HG03432 (cell line): ENCODE measurements at regions not wholly inside any gene's neighbourhood (a gene's known extent, or its start where the extent isn't known, plus 50 kb on each side); places are given as distances from the start of the nearest gene placed in this dataset.

Experiments
- ATAC-seq: cut with Tn5 transposase; IDR thresholded peaks from one replicate; pipeline ENCODE4 v1.9.1; 2021; ENCODE audit warnings: mild to moderate bottlenecking, moderate library complexity; ENCODE audit not compliant: unreplicated experiment

DNA sequence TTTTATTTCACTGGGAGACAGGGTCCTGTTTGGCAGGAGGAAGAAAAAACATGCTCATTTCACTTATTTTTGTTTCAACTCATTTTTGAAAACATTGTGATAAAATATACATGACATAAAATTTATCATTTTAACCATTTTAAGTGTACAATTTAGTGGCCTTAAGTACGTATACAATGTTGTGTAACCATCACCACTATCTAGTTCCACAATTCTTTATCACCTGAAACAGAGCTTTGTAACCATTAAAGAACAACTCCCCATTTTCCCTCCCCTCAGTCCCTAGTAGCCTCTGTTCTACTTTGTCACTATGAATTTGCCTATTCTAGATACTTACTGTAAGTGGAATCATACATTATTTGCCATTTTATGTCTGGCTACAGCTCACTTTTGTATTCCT lies 143.8 kb downstream of the GPAT3 start:
- ATAC-seq, result no peak

DNA sequence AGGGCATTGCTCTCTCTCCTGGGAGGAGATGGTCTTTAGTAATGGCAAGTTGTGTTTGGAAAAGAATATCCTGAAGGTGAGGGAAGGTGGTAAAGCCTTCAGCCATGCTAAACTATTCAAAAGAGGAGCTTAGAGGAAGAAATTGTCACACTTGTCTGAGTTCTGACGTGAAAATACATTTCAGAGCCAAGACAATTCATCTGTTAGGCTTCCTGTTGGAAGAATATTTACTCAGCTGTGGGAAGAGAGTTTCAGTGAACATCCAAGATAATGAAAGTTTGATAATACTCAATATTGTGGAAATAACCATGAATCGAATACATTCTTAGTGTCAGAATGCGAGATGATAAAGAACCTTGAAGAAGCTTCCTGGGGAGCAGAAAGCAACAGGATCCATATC lies 143.3 kb downstream of the GPAT3 start:
- no peak for ATAC-seq

DNA sequence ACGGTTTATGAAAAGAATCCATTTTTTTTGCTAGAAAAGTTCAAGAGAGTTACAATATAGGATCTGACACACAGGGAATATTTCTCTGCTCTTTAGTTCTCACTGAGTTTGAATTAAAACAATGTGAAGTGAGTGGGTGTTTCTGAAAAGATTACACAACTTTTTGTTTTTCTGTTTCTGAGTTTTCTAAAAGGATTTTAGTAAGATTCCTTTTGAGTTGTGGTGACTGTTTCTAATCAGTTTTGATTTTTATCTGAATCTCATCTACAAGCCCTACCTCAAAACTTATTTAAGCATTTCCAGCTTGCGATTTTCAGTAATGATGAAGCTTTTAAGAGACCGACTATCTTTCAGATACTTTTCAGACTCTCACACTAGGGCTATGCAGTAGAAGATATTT lies 141.7 kb downstream of the GPAT3 start:
- ATAC-seq, result no peak

DNA sequence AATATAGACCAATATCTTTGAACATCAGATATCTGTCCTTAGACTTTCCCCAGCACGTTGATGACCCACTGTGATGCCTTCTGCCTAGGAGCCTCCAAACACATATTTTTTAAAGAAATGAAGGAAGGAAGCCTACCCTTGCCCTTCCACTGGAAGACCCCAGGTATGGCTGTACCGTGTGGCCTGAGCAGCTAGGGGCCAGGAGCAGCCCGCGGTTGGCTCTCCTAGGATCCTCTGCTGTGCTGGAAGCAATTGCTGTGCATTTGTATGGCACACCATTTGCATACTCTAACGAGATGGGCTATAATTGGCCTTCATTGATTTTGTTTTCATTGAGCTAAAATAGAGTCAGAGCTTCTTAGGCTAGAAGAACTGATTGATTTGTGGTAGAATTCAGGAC lies 128.8 kb downstream of the GPAT3 start:
- no peak for ATAC-seq

DNA sequence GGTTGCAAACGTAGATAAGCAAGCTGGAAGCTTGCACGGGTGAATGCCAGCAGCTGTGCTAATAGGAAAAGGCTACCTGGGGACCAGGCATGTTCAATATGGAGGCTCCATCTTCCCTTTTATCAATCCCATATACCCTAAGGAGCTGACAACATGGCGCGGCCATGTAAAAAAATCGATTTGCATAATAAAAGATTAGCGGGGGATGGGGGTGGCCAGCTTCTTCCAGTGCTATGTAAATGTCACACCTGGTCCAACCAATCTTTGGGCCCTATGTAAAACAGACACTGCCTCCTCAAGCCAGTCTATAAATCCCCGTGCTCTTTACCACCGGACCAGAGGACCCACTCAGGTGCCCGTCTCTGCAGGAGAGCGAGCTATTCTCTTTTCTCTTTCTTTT lies 128.2 kb downstream of the GPAT3 start:
- no peak for ATAC-seq

DNA sequence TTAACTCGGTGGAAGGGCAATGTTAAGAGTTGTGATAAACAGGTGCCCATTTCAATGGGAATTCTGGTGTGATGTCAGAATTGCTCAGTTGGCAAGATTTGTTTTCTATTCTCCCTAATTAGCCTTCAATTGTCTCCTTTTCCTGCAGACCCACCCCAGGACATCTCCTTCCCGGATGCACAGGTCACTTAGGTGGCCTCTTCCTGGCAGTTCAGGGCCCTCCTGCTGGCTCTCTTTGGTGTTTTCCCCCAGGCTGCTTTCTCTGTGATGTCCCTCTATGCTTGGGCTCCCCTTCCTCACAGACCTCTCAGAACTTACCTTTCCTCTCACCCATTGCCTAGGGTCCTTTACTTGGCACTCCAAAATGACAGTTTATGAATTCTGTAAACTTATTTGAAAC lies 126.3 kb downstream of the GPAT3 start:
- ATAC-seq, result no peak

DNA sequence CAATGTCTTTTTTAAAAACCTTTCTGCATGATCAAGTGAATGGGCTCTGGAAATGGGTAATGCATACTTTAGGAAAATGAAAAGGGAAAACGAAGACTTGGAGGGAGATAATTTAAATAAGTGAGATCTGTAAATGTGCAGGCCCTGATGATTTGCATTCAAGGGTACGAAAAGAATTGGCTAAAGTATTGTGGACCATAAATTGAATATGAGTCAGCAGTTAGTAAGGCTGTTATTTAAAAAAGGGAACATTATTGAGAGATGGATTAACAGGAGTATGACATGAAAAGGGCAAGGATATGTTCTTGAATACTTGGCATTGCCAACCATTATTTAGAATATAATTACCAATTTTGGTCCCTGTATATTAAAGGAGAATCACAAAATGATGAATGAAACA lies 125.5 kb downstream of the GPAT3 start:
- no peak for ATAC-seq

DNA sequence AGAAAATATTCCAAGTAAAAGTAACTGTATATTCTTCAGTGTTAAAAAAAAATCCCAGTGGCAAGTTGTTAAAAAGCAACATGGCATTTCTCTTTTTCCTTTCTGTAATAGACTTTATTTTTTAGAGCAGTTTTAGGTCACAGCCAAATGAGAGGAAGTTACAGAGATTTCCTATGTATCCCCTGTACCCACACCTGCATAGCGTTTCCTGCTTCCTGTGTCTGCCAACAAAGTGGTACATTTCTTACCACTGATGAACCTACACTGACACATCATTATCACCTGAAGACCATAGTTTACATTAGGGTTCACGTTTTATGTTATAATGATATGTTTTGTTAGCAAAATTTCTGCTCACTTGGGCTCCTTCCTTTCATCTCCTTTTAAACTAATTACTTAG lies 124.7 kb downstream of the GPAT3 start:
- ATAC-seq, result no peak

DNA sequence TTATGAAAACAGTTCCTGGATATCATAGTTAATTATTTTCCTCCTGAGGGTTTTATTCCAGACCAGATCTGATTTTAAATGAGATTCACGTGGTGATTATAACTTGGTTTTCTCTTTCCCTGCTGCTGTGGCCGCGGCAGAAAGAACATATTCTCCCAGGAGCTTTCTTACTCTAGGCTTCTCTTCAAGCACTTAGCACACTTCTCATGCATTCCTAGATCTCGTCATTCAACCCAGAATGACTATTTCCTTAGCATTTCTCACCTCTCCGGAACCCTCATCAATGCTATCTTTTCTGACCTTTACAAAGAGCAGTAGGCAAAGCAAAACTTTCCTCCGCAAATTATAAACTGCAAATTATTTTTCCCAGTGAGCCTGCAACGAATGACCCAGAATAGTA lies 122.9 kb downstream of the GPAT3 start:
- no peak for ATAC-seq

DNA sequence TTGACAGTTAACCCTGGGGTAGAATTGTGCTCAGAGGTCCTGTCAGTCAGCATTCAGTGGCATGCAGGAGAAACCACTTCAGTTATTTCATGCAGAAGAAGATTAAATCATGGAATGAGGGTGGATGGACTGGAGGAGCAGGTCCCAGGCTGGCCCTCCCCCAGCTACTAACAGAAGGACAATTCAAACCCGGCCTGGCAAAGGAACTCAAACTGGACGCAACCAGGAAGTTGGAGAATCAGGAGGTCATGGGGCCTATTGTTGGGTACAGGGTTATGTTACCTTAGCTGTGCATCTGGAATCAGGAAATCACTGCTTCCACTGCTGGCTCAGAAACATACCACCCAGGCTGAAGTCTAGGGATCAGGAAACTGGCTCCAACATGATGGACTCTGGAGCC lies 121.4 kb downstream of the GPAT3 start:
- ATAC-seq, result no peak
